ENCODE measurements at regions not wholly inside any gene's neighbourhood (a gene's known extent, or its start where the extent isn't known, plus 50 kb on each side); places are given as distances from the start of the nearest gene placed in this dataset.

GRCh38 chr7:115722302-115722977, 308.1 kb downstream of the TFEC start:
- ATAC-seq: no peak
- in situ Hi-C loops (cut with MboI): no loop called here
- no peak overlapping the region for H3K27ac ChIP-seq (ENCODE audit: control insufficient read depth, insufficient read depth)

More at GRCh38 chr7:115722302-115722977, 308.1 kb downstream of the TFEC start:
- TF ChIP-seq TAF1 (IDR thresholded peaks at IDR 0.05; ENCODE audit: borderline replicate concordance, low read depth, low read length): no peak
- TF ChIP-seq NRF1 (conservative IDR thresholded peaks at IDR 0.05; ENCODE audit: low read depth, low read length): no peak
- no peak for TF ChIP-seq NBN (IDR thresholded peaks at IDR 0.05)
- TF ChIP-seq CHD2 (IDR thresholded peaks at IDR 0.05; ENCODE audit: borderline replicate concordance, low read depth, low read length): no peak
- TF ChIP-seq FOXK2 (IDR thresholded peaks at IDR 0.05): no peak
- no peak for TF ChIP-seq NR2F1 (conservative IDR thresholded peaks at IDR 0.05)
- no peak for TF ChIP-seq ETV6 (conservative IDR thresholded peaks at IDR 0.05 in 1 of 2, IDR thresholded peaks at IDR 0.05 in 1 of 2; ENCODE audit: borderline replicate concordance in 1 of 2, low read depth in 1 of 2)
- no peak for TF ChIP-seq SUPT20H (IDR thresholded peaks at IDR 0.05; ENCODE audit: borderline replicate concordance, control insufficient read depth, low read depth, low read length)
- no peak for TF ChIP-seq E4F1 (IDR thresholded peaks at IDR 0.05; ENCODE audit: borderline replicate concordance, partially characterized antibody)
- TF ChIP-seq TCF7 (IDR thresholded peaks at IDR 0.05; ENCODE audit: borderline replicate concordance): no peak
- no peak for TF ChIP-seq SUZ12 (IDR thresholded peaks at IDR 0.05; ENCODE audit: unreplicated experiment)
- TF ChIP-seq KDM1A (IDR thresholded peaks at IDR 0.05; ENCODE audit: borderline replicate concordance): no peak
- TF ChIP-seq KLF5 (IDR thresholded peaks at IDR 0.05; ENCODE audit: partially characterized antibody): no peak
- no peak for TF ChIP-seq MLLT1 (IDR thresholded peaks at IDR 0.05)
- TF ChIP-seq POLR2AphosphoS2 (IDR thresholded peaks at IDR 0.05; ENCODE audit: low read depth, low read length): no peak
- no peak for TF ChIP-seq PAX5 (IDR thresholded peaks at IDR 0.05; ENCODE audit: borderline replicate concordance, low read depth, low read length)
- SMC1A ChIA-PET (ENCODE audit: uncharacterized antibody, unreplicated experiment): no interaction called here
- H2AFZ ChIP-seq (ENCODE audit: control insufficient read depth, low read depth, low read length): no peak overlapping the region
- H3K9me3 ChIP-seq (replicated peaks; ENCODE audit: control insufficient read depth, insufficient read depth, low read length): no peaks in the 10 kb centered on the region
- no peak overlapping the region for H3K4me3 ChIP-seq
- RAD21 ChIA-PET (ENCODE audit: unreplicated experiment): no interaction called here
- H3K79me2 ChIP-seq (ENCODE audit: control insufficient read depth, insufficient read depth, low read length): no peaks in the 10 kb centered on the region
- POLR2A ChIA-PET: no interaction called here
- DNase-seq (ENCODE audit: low read depth, low spot score): no peak
- no peaks in the 10 kb centered on the region for H4K20me1 ChIP-seq (ENCODE audit: control insufficient read depth, insufficient read depth)
- H3K9ac ChIP-seq (ENCODE audit: control insufficient read depth, insufficient read depth, low read length): no peak overlapping the region
- FAIRE-seq: no peak
- 12% methylated on average over 4 of the region's 4 CpGs for WGBS (ENCODE audit: insufficient coverage, insufficient replicate concordance, low lambda C conversion rate, missing lambda C conversion rate)
- intact Hi-C loops (cut with micrococcal nuclease; ENCODE audit: unreplicated experiment): no loop called here
- H3K4me2 ChIP-seq (ENCODE audit: control insufficient read depth, insufficient read depth): no peak overlapping the region
- no peaks in the 10 kb centered on the region for H3K27me3 ChIP-seq (replicated peaks in 1 of 2; ENCODE audit: control insufficient read depth in 2 of 2, insufficient read depth in 2 of 2, low read length in 1 of 2)
- no peaks in the 10 kb centered on the region for H3K4me1 ChIP-seq (ENCODE audit: control insufficient read depth, insufficient read depth, low read length)
- no TSS peak for BruUV-seq (replicated peaks)
- CTCF ChIA-PET: interaction anchor here (0.7 kb wide), 1 partner anchor 15 kb away, joined by 3 read pairs; no protein-coding TSS in a partner anchor
- H3K36me3 ChIP-seq (ENCODE audit: control insufficient read depth in 2 of 2, insufficient read depth in 2 of 2, low read length in 1 of 2): no peaks in the 10 kb centered on the region
